HG02870 (cell line): ENCODE measurements at regions not wholly inside any gene's neighbourhood (a gene's known extent, or its start where the extent isn't known, plus 50 kb on each side); places are given as distances from the start of the nearest gene placed in this dataset.
A peak's percentile ranks its signal among the peaks of the same experiment; 100 is the strongest.

ENCODE experiments used
- ATAC-seq: cut with Tn5 transposase; IDR thresholded peaks from one replicate; pipeline ENCODE4 v1.9.1; 2021; ENCODE audit warnings: mild to moderate bottlenecking, moderate library complexity; ENCODE audit not compliant: unreplicated experiment

DNA sequence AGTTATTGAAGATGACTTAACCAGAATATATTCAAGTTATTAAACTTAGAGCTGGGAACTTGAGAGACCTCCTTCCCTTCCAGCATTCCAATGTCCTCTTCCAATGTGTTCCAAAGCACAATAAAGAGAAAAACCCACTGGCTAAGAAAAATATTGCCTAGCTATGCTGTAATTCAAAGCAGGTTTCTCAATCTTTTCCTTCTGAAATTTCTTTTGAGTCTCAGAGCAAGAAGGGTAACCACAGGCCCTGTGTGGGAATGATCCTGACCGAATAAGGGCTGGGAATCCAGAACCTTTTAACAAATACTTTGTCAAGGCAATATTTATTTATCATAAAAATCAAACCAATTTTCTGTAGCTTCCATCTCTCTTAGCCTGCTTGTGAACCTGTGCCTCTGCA is 150.7 kb upstream of the SFRP2 start:
- ATAC-seq, result no peak

DNA sequence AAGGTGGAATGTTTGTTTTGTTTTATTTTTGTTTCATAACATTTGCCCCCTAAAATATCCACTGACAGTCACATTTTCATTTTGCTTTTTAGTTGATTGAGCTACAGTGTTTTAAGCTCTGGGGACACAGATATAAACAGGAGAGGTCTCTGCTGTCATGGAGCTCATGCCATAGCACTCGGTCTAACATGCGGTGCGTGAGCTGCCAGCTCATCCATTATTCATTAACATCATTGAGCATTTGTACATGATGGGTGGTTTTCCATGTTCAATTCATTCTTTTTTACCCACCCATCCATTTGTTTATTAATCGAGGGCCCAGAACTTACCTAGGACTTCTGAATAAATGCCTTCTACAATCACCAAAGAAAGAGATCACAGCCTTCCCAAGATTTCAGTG is 150.1 kb upstream of the SFRP2 start:
- ATAC-seq, result no peak

DNA sequence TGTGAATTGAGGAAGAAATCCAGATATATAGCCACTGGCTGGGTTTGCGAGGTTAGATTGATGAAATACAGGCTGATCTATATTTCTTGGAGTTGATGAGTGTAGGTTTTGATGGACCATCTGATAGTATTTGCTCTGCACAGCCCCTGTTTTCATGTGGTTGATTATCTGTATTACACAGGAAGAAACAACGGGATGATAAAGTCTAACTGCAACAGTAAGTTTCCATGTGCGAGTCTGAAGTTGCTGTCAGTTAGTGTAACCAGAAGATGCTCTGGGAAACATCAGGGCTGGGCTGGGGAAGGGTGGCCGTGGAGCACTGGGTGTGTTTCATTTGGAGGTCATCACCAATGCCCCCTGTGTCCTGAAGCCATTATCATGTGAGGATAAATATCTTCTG is 148.4 kb upstream of the SFRP2 start:
- ATAC-seq, result no peak

DNA sequence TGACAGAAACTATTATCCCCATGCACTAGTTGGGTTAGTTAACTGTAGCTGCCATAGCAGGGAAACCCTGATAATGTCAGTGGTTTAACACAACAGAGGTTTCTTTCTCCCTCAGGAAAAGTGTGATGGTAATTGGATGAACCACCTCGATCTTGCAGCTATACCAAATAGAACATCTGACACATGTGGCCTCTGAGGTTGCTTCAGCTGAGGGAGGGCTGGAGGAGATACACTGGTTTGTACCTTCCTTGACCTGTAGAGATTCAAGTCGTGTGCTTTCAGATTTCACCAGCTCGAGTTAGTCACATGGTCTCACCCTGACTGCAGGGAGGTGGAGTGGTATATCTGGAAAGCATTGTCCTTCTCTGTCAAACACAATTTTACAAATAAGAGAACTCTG is 147.2 kb upstream of the SFRP2 start:
- no peak for ATAC-seq

DNA sequence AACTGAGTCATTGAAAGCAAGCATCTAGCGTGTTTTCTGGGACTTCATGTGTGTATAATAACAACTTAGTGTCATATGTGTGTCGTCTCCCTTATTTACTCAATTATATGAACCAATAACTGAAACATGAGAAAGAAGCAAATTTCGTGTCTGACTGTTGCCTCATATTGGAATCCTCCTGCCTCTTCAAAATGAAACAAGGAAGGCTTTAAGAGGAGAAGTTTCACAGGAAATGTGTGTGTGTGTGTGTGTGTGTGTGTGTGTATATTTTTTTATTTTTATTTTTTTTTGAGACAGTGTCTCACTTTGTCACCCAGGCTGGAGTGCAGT is 145.8 kb upstream of the SFRP2 start:
- ATAC-seq, result no peak

DNA sequence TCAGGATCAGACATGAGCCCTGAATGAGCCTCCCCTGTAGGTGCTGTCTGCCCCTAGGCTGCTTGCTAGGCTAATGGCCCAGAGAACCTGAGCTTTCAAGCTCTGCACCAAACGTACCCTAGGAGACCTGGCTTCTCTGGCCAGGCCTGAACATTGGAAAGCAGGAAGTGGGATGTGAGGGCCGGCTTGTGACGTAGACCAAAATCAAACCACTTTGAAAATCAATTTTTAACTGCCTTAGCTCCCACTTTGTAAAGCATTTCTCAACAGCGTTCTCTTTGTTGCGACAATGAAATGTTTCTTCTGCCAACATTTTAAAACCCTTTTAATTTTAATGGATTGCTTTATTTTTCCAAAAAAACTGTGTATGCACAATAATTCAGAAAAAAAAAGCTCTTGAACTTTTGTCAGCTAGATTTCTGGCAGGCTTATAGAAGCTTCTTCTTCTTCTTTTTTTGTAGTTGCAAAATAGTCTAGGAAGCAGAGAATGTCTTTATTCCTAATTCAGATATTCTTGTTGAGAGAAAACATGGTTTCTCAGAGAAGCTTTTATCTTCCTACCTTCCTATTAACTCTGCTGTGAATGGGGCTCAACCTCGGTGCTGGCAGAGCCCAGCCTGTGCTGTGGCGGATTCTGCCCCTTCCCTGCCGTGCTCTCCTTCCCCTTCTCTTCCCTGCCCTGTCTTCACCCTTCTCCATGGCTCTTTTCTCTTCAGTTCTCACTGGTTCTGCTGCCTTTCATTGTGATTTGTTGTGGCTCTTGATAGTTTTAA is 145.2 kb upstream of the SFRP2 start:
- ATAC-seq, result no peak

DNA sequence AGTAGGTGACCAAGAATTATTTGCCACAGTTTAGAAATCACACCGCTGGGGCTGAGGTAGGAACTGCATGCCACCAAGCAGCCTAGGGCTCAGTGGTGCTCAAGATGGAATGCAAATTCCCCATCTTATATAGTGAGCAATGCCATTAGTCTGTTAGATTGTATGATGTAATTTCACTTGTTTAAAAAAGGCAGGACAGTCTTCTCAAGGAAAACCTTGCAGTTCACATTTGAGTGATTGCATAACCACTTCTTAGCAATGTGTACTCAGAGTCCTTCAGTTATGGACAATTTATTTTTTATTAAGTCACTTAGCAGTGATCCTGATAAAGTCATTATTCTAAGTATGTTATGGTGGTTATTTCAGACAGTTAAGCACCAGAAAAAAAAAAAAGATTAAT is 142.9 kb upstream of the SFRP2 start:
- ATAC-seq, result no peak

DNA sequence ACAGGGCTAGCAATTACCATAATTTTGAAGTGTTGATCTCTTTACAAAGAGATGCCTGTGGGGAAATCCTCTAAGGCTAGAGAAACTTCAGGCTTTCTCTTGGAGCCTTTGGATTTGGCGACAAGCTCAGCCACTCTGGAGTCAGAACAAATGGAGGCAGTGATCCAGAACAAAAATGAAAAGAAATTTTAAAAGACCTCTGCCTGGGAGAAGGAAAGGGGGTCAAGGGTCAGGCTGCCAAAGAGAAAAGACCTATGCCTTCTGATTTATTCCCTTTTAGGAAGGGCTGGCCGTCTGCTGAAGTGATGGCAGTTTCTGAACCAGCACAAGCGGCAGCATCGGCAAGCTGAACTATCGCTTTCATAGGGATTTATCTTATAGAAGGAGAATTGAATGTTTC is 140.8 kb upstream of the SFRP2 start:
- ATAC-seq, result no peak

DNA sequence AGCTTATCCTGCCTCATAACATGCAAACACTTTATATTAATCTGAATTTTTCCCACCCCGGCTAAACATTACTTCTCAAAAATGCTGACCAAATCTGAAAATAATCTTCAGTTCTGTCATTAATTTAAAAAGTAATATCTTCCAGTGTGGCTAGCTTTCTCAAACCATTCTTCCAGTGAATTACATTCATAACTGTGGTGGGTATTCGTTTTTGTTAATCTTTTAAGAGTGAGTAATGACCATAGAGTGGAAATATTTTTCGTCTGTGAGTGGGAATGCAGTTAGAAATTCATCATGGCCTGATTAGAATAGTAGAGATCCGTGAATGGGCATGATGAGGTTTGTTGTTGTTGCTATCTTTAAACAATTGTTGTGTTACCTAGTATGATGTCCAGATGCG is 138.6 kb upstream of the SFRP2 start:
- no peak for ATAC-seq

DNA sequence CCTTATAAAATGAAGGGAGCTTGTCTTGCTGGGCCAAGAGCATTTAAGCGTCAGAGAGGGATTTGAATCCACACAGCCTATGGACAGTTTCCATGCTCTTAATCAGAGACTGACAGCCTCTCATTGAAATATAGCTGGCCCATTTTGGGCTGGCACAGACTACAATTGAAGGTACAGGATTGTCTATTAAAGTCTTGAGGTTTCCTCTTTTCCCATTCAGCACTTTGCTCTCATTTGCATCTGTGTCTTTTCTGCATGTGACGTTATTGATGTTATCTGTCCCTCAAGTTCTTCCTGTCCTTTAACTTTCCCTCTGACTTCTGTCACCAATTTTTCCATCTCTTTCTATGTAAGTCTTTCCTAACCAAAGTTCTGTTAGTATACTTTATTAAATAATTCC is 133.3 kb upstream of the SFRP2 start:
- ATAC-seq, result no peak

DNA sequence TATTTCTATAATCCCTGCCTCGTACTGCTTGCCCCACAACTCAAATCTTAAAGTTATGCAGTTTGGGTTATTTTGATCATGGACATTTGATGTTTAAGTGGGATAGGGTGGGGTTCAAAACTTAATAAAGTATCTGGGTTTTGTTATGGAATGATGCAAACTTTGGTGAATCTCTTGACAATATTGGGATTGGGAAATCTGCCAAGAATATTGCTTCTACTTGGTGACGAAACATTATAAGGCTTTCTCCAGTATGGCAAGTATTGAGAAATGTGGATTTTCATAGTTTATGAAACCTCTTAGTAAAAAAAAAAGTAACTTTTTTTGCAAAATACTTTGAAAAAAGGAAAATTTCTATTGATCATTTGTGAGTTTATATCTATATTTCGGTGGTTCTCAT is 130.8 kb upstream of the SFRP2 start:
- ATAC-seq, result no peak

DNA sequence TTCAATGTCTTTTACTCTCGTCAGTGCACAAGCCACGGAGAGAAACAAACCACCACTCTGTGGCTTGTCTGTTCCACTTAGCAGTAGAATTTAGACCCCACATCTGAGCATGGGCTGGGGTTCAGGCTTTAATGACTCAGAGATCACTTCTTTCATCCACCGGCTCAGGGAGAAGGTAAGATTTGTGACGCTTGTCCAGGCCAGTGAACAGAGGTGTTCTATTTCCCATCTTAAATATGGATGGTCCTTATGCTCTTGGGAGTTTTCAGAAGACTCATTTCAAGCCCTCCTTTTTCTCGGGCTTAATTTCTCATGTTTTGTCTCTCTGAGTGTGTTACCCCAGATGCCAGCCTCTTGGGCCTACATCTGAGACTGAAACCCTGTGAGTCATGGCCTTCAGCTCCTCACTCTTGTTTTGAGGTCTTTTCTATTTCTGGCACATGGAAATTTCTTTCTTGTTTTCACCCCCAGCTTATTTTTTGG is 127.4 kb upstream of the SFRP2 start:
- ATAC-seq, result peak; percentile 97

DNA sequence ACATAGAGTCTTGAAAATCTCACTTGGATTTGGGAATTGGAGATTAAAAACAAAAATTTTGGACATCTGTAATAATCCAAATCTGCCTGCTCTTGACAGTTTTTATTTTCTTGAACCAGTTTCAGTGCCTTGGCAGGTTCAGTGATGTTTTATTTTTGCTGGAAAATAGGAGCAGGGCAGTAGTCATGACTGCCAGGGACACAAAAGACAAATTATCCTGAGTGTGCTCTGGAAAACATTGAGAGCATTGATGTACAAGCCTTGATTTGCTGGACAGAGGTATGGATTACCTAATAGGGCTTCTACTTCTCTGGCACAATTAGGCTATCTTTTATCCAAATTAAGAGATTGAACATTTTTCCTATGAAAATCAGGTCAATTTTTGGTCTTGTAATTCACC is 123.4 kb upstream of the SFRP2 start:
- ATAC-seq, result no peak

DNA sequence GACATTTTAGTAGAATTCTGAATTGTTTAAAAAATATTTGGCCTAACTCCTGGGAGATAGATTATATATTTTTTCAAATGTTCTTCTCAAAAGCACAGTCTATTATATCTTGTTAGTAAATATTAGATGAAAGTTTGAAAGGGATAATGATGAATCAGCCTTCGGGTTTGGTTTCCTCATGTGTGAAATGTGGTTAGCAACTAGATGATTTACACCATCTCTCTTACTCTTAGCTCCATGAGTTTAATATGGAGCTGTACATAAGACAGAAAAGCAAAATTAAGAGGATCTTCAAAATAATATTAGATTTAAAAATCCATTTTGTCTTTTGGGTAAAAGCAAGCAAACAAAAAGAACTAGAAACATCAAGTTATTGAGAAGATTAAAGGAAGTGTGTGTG is 120.8 kb upstream of the SFRP2 start:
- no peak for ATAC-seq

DNA sequence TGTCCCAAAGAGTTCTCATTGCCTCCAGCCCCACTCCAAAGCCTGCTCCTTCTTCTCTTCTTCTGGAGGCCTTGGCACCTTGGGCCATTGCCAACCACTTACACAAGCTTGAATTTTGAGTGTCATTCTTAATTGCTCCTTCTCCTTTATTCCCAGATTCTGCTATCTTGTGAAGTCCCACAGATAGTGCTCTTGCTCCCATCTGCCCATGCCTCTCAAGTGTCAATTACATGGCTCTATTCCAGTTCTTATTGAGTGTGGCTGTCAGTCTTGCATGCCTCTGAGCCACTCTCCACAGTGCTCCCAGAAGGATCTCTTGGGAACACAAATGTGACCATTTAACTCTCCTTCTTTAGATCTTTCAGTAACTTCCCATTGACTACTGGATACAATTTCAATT is 117.3 kb upstream of the SFRP2 start:
- no peak for ATAC-seq

DNA sequence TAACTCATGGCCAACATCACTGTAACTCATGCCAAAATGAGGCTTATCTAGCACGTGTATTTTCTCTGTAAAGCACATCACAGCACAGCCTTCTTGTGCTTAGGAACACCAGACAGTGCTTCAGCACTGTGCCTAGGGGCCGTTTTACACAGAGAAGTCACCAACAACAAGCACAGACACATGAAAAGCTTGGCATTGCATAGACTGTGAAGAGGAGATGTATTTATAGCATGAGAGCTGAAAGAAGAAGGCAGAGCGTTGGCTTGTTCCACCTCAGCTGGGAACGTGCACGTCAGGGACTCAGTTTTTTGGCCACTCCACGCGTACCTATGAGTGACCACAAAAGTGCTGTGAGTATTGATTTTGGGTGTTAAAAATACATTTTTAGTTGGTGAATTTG is 116.3 kb upstream of the SFRP2 start:
- no peak for ATAC-seq

DNA sequence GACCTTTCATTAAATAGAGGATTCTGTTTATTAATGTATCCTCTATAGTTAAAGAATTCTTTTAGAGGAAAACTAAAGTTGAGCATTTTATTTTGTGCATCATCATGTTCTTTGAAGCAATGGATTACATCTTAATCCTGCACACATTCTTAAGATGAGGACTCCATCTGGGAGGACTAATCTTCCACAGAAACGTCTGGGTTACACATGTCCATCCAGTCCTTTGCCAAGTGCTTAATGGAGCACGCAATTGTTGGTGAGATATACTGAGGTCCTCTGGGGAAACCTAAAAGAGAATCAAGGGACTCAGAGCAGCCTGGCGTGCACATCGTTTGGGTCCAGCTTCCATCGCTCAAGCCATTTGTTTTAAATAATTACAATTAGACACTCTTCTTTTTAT is 115.1 kb upstream of the SFRP2 start:
- ATAC-seq, result no peak

DNA sequence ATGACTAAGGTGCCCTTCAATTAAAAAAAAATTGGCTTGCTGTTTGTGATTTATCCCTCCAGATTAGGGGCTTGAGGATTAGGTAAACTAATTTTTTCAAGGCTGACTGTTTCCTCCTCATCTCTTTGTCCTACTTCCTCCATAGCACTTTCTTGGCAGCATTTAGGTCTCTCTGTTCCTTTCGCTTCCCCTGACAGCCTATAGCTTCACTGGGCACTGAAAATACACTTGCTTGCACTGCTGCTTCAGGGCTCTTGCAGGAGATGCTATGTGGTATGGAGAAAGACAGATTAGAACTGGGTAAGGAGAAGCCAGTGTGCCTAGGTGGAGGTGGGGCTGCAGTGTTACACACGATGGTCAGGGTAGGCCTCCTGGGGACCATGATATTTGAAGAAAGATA is 112.3 kb upstream of the SFRP2 start:
- ATAC-seq, result no peak

DNA sequence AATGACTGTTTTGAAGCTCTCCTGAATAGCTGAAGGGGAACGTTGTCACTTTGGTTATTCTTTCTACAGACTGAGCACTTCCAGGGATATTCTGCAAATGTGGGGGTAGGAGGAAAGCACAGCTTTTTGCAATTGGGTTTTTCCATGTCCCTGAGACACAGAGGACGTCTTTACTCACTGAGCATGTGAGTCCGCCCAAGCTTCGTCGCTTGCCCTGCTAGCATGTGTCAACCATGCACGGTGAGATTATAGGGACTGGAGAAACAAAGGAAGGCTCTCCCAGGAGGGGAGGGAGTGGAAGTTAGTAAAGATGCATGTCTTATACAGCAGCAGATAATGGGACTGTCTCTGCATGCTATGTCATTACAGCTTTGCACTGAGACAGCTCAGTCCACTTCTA is 111.5 kb upstream of the SFRP2 start:
- ATAC-seq, result no peak

DNA sequence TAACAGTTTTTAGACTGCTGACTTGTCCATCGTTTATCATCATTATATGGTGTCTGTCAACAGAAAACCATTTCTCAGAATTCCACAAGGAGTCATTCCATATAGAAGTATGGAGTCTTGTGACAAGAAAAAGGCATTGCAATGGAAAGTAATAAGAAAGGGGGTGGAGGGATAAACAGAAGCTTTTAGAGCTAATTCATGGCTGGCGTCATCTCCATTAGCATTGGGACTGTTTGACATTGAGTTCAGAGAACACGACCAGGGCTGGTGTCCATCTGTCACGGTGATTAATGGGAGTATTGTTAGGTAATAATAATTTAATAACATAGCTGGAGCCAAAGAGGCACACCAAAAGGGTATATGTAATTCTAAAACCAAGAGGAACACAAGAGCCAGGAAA is 101.9 kb upstream of the SFRP2 start:
- ATAC-seq, result no peak

DNA sequence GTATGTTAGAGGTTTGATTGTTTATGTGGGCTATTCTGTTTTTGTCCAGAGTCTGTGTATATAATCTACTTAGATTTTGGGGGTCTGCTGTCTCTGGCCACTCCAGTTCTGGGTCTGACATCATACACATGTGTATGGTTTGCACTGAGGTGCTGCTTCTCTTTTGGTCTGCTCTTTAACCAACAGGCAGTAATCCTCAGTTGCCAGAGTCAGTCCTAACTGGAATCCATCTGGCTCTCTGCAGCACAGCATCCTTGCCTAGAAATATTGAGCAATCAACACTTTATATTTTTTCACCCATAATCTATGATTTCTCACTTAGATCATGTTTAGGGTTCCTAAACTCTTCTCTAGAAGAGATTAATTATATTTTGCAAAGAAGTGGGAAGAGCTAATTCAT is 98.3 kb upstream of the SFRP2 start:
- no peak for ATAC-seq

DNA sequence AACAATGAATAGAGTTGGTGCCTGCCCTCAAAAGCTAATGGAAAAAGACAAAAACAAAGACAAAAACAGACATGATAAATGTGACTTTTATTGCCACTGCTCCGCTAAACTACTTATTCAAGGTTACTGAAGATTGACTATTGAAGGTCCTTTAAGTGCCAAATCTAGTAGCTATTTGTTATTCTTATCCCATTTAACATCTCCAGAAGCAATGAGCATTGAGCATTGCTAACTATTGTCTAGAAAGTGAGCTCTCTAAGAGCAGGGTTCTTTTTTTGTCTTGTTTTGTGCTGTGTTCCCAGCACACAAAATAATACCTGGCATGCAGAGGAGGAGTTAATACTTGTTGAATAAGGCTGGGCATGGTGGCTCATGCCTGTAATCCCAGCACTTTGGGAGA is 95.4 kb upstream of the SFRP2 start:
- no peak for ATAC-seq

DNA sequence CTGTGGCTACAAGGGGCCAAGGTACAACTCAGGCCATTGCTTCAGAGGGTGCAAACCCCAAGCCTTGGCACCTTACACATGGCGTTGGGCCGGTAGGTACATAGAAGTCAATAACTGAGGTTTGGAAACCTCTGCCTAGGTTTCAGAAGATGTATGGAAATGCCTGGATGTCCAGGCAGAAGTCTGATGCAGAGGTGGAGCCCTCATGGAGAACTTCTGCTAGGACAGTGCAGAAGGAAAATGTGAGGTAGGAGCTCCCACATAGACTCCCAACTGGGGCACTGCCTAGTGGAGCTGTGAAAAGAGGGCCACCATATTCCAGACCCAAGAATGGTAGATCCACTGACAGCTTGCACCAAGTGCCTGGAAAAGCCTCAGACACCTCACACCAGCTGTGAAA is 92.1 kb upstream of the SFRP2 start:
- no peak for ATAC-seq
